NCI-H2196 (cell line): ENCODE measurements at regions not wholly inside any gene's neighbourhood (a gene's known extent, or its start where the extent isn't known, plus 50 kb on each side); places are given as distances from the start of the nearest gene placed in this dataset.
"Not testable (repeated sequence)": the region's sequence is repeated elsewhere in the genome, so short reads cannot be mapped to it uniquely, and the experiment has no call there.

Experiments used
- DNase-seq: peaks from one replicate; lab custom pipeline; 2025; ENCODE audit not compliant: unreplicated experiment; lab: John Stamatoyannopoulos, UW

DNA sequence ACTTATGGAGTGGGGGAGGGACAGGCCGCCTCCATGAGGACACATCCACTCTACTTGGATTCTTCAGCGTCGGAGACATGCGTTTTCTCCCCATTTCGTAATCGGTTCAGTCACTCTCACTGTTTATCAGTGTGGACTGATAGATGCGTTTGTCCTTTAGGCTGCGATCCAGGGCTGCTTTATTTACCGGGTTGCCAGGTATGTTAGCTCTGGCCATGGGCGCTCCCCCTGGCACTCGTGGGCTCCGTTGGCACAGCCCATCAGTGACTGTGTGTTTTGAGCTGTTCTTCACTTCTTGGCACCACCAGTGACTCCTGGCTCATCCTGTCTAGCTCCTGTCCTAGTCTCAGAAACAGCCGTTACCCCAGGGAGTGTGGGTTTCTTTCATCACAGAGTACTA lies 1203.3 kb downstream of the BRD1 start:
- no peak for DNase-seq

GRCh38 chr22:48622891-48623545 lies 1204.7 kb downstream of the BRD1 start:
- DNase-seq, result no peak

DNA sequence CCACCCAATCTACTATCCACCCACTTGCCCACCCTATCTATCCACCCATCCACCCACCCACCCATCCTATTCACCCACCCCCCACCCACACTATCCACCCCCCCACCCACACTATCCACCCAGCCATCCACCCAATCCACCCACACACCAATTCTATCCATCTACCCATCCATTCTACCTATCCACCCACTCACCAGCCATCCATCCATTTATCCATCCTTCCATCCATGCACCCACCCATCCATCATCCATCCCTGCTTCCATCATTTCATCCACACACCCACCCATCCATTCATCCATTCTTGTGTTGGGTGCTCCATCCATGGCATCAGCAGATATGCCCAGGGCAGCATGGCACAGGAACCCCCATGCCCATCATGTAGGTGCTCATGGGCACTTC lies 1206.6 kb downstream of the BRD1 start:
- no peak for DNase-seq

GRCh38 chr22:48620460-48620859 lies 1207.2 kb downstream of the BRD1 start:
- not testable (repeated sequence) for DNase-seq

DNA sequence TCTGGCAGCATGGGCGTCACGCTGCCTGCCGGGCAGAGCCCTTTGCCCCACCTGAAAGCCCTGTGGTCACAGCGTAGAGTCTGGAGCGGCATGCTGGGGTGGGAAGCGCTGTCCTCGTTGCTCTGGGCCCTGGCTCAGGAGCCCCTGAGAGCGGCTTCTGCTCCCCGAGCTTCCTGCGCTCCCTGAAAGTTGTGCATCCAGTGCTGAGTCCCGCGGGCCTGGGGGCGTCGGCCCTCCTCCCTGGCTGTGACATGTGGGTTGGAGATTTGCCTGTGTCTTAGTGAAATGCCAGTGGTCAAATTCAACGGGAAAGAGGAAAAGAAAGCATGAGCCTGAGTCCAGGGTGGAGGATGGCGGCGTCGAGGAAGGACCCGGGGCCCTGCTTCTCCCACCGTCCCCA lies 1208.0 kb downstream of the BRD1 start:
- no peak for DNase-seq

DNA sequence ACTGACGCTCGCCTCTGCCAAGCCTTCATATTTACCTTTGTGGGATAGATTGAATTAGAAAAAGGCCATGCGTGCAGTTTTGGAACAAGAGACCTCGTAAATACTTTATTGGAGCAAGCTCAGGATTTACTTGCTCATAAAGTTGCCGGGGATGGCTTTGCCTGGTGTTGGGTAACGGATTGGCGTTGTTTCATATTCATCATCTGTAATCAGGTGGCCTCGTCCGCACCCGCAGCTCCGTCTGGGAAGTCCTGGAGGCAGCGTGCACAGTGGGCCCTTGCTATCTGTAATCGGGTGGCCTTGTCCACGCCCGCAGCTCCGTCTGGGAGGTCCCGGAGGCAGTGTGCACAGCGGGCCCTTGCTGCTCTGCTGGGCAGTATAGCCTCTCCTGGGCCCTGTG lies 1209.3 kb downstream of the BRD1 start:
- no peak for DNase-seq

DNA sequence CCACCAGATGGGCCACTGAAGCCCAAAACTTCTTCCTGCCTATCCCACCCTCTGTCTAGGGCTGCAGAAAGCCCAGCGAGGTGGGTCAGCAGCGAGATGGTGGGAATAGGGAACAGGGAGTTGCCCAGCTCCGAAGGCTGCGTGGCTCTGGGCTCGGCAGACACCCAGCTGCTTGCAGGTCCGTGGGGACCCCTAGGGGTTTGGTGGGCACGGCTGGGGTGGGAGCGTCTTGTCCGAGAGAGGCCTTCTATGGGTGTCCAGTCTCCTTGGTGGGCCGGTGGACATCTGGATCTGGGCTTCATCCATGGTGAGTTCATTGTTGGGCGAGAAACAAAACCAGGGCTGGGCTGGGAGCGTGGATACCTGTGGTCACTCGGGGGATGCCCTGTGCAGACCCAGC lies 1211.0 kb downstream of the BRD1 start:
- DNase-seq, result no peak

DNA sequence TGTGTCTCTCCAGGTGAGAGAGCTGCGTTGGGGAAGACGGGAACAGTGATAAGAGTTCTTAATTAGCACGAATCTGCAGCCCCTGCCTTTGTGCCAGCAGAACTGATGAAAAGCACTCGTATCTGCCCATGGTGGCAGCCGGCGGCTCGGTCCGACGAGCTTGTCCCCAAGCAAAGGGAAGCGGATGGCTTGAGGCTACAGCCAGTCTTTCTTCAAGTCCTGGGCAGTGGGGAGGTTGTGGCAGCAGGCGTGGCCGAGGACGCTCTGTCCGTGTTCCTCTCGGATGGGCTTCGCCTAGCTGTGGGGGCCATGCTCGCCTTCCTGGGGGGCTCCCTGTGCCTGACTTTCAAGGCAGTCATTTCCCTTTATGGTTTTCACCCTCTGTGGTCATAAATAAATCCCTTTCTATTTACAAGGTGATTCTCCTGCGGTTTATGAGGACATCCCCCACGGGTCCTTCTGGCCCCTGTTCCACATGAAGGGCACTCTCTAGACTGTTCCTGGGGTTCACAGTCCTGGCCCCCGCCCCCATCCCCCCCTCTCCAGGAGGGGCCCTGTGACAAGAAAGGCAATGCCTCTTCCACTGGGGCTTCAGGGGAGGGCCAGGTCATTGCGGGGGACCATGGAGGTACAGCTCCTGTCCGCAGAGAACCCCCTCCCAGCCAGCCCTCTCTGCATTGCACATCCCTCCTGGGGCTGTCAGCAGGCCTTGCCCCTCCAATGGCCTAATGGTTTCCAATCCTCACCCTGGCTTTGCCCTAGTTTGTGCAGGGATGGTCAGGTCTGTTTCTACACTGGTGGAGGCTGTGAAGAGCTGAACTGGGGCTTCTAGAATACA lies 1212.3 kb downstream of the BRD1 start:
- no peak for DNase-seq

- DNase-seq, result no peak
Observed at GRCh38 chr22:48613566-48614200, 1214.0 kb downstream of the BRD1 start.

DNA sequence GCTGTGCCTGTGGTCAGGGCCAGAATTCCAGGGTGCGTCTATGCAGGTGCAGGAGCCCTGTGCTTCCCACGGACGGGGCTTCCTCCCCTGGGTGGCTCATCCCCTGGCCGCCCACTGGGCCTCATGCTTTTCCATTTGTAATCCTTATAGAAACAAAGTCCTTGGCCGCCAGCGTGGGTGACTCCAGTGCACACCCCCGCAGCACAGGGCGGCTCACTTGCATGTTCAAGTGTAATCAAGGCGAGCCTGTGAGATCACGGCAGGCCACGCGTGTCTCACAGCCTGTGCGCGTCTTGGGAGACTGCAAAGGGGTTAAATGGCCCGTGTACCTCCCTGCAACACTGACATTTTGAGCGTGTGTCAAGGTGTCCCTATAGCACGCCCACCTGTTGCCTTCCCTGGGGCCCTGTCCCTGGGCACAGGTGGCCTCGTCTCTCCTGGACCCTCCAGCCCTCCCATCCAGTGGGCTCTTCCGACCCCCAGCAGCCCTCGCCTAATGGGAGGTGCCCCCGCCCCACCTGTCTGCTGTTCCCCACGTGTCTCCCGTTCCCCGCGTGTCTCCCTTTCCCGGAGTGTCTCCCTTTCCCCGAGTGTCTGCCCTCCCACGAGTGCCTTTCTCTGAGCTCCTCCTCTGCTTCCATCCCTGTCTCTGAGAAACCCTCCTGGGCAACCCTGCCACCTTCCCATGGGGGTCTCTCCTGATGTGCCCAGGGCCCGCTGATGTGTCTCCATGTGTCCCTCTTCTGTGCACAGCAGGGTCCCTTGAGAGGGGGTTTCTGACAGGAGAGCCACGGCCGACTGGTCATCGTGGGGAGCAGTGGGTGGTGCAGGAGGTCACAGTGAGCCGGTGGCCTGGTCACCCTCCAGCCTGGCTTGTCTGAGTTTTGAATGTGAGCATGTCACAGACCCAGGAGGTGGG lies 1215.3 kb downstream of the BRD1 start:
- DNase-seq, result no peak

- no peak for DNase-seq
Observed at GRCh38 chr22:48609279-48609865, 1218.3 kb downstream of the BRD1 start.

- no peak for DNase-seq
Observed at GRCh38 chr22:48607901-48608662, 1219.6 kb downstream of the BRD1 start.

- DNase-seq, result no peak
Observed at GRCh38 chr22:48606684-48607307, 1220.9 kb downstream of the BRD1 start.

DNA sequence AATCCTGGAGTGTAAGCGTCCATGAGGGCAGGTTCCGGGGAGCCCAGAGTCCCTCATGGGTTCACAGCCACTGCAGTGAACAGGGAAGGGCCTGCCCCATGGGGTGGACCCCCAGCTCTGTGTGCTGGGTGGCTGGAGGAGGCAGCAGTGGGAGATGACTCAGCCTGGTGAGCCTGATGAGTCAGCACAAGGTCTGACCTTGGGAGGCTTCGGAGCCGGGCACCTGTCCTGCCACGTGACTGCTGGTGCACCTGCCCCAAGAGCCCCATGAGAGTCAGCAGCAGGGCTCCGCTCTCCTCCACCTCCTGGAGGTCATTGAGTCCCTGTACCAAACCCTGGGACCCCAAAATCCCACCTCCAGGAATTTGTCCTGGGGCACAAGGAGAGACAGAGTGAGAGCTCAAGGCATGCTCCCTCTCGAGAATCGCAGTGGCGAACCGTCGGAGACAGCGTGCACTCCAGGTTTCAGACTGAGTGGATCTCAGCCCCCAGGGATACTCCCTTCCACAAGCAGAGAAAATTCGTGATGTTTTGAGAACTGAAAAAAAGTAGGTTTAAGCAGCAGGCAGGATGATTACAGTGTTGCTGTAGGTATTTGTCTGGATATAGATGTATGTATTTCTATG lies 1221.7 kb downstream of the BRD1 start:
- DNase-seq, result no peak

GRCh38 chr22:48605125-48605524 lies 1222.5 kb downstream of the BRD1 start:
- no peak for DNase-seq

- no peak for DNase-seq
Observed at GRCh38 chr22:48603621-48604320, 1223.9 kb downstream of the BRD1 start.

DNA sequence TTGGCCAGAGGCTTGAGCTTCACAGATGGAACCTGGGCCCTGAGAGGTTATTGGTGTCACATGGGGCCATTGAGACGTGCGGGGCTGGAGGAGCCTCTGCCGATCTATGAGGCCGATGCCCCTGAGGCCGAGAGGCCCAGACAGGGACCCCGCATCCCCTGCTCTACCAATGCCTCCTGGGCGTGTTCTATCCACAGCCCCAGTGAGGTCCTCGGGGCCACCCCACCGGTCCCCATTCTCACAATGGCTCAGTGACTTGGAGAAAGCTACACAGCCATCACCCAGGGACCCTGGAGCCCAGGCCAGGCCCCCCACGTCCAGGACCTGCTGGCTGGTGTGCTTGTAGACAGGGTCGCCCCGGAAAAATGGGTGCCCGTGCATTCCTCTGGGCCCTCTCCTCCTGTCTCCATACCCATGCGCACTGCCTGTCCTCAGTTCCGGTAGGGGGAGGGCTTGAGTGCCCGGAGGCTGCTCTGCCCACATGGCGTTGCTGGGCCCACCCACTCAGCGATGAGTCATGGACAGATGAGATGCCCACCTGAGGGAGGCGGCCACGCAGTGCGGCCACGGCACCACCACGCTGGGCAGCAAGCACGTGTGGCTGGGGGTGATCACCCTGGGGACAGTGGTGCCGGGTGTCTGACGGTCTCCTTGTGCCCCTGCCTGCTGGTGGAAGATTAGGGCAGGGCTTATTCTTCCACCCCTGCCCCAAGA lies 1224.7 kb downstream of the BRD1 start:
- no peak for DNase-seq

- no peak for DNase-seq
Observed at GRCh38 chr22:48600681-48601080, 1227.0 kb downstream of the BRD1 start.
